ENCODE measurements at regions not wholly inside any gene's neighbourhood (a gene's known extent, or its start where the extent isn't known, plus 50 kb on each side); places are given as distances from the start of the nearest gene placed in this dataset.

DNA sequence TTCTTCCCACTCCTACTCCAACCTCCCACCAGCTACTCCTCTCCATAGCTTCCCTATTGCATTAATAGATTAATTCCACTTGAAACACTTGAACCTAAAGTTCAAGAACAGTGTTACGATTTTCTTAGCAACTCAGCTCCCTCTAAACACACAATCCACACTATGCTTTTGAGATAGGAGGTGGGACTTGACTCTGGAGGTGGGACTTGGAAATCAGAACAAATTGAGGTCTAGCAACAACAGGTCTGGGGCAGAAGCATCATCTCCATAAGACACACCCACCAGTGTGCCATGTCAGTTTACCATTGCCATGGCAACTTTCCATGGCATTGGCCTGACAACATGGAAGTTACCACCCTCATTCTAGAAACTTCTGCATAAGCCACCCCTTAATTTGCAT is 336.5 kb upstream of the ALCAM start:
- intact Hi-C loops (cut with DNase I): no loop called here

DNA sequence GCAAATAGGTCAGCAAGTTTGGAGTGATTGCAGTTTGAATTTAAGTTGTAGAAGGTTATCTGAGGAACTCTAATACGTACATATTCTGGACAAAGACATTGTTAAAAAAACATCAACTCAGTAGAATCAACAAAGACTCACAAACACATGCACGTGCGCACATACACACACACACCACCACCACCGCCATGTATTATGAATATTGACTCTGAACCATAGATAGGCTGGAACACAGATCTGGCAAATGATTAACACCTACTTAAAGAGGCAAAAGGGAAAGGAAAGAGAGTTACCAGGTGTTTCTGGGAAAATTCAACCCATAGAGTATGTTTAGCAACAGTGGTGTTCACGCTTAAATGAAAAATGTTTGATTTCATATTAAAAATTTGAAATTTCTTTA is 334.2 kb upstream of the ALCAM start:
- DNase-seq: no peak
- TF ChIP-seq, protein P1, sequence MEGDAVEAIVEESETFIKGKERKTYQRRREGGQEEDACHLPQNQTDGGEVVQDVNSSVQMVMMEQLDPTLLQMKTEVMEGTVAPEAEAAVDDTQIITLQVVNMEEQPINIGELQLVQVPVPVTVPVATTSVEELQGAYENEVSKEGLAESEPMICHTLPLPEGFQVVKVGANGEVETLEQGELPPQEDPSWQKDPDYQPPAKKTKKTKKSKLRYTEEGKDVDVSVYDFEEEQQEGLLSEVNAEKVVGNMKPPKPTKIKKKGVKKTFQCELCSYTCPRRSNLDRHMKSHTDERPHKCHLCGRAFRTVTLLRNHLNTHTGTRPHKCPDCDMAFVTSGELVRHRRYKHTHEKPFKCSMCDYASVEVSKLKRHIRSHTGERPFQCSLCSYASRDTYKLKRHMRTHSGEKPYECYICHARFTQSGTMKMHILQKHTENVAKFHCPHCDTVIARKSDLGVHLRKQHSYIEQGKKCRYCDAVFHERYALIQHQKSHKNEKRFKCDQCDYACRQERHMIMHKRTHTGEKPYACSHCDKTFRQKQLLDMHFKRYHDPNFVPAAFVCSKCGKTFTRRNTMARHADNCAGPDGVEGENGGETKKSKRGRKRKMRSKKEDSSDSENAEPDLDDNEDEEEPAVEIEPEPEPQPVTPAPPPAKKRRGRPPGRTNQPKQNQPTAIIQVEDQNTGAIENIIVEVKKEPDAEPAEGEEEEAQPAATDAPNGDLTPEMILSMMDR (IDR thresholded peaks at IDR 0.05): no peak
- no peak for TF ChIP-seq POLR2A (IDR thresholded peaks at IDR 0.05)
- 69 to 83% (median 78%) methylated on average over 5 of the region's 5 CpGs for WGBS, 4 donors
- Histone ChIP-seq H3K27ac (no peak overlapping the region), H3K36me3 (replicated peaks in 1 of 2) (no peaks in the 10 kb centered on the region), H3K9me3 (replicated peaks in 1 of 3) (no peaks in the 10 kb centered on the region), H3K27me3 (no peaks in the 10 kb centered on the region), H3K4me1 (replicated peaks in 1 of 2) (no peaks in the 10 kb centered on the region), H3K4me3 (no peak overlapping the region)
- intact Hi-C loops (cut with DNase I): no loop called here

More for the DNA sequence above, 336.5 kb upstream of the ALCAM start:
- TF ChIP-seq, protein P1 (IDR thresholded peaks at IDR 0.05): no peak
- no peak for TF ChIP-seq POLR2A (IDR thresholded peaks at IDR 0.05)
- Histone ChIP-seq H3K27ac (no peak overlapping the region), H3K4me1 (replicated peaks in 1 of 2) (no peaks in the 10 kb centered on the region), H3K9me3 (replicated peaks in 1 of 3) (no peaks in the 10 kb centered on the region), H3K4me3 (no peak overlapping the region), H3K36me3 (replicated peaks in 1 of 2) (no peaks in the 10 kb centered on the region), H3K27me3 (no peaks in the 10 kb centered on the region)
- DNase-seq: no peak
- 65 to 75% (median 72%) methylated on average over 1 of the region's 1 CpG for WGBS, 4 donors

DNA sequence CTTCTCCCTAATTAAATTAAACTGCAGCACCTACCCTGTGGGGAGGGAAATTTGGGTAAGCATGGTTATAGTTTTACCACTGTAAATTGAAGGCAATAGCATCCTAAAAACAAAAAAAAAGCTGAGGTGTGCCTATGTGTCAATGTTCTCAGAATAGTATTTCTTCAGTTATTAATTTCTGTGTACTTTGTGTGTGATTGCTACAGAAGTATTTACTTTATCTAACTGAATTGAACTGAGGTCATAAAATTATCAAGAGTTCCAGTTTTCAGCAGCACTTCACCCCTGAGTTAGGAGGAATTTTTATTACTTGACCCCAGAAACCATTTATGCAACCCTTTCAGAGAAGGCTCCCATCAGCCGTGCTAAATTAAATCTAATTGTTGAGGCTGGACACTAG is 333.6 kb upstream of the ALCAM start:
- TF ChIP-seq, protein P1 (IDR thresholded peaks at IDR 0.05): no peak
- TF ChIP-seq POLR2A (IDR thresholded peaks at IDR 0.05): no peak
- 71 to 85% (median 75%) methylated on average over 1 of the region's 1 CpG for WGBS, 4 donors
- Histone ChIP-seq H3K27me3 (no peaks in the 10 kb centered on the region), H3K27ac (no peak overlapping the region), H3K4me3 (no peak overlapping the region), H3K4me1 (replicated peaks in 1 of 2) (no peaks in the 10 kb centered on the region), H3K36me3 (replicated peaks in 1 of 2) (no peaks in the 10 kb centered on the region), H3K9me3 (replicated peaks in 1 of 3) (no peaks in the 10 kb centered on the region)
- intact Hi-C loops (cut with DNase I): no loop called here
- no peak for DNase-seq

DNA sequence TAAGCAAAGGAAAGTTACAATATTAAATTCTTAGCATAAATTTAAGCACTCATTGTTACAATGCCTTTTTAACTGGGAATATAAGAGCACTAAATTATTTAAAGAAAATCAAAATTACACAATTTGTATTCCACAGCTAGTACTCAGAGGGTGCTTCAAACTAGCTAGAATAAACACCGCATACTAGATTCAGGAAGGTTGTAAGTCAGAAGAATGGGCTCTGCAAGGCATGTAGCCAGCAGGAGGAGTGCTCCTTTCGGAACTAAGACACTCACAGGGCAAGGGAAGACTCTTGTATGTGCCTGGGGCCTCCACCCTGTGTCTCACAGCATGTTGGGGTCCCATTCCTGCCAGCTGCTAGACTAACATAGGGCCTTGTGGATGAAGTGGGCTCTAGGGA is 327.7 kb upstream of the ALCAM start:
- Histone ChIP-seq H3K27me3 (no peaks in the 10 kb centered on the region), H3K4me3 (no peak overlapping the region), H3K4me1 (replicated peaks in 1 of 2) (no peaks in the 10 kb centered on the region), H3K9me3 (replicated peaks in 1 of 3) (no peaks in the 10 kb centered on the region), H3K36me3 (replicated peaks in 1 of 2) (no peaks in the 10 kb centered on the region), H3K27ac (no peak overlapping the region)
- 82 to 90% (median 86%) methylated on average over 2 of the region's 2 CpGs for WGBS, 4 donors
- TF ChIP-seq POLR2A (IDR thresholded peaks at IDR 0.05): no peak
- TF ChIP-seq, protein P1 (IDR thresholded peaks at IDR 0.05): no peak
- DNase-seq: no peak
- intact Hi-C loops (cut with DNase I): no loop called here
